Activated B cell treated with CpG ODN at 0.5 μM for 24 hours (primary cell): ENCODE measurements at regions not wholly inside any gene's neighbourhood (a gene's known extent, or its start where the extent isn't known, plus 50 kb on each side); places are given as distances from the start of the nearest gene placed in this dataset.
A peak's percentile ranks its signal among the peaks of the same experiment; 100 is the strongest.
"Not testable (repeated sequence)": the region's sequence is repeated elsewhere in the genome, so short reads cannot be mapped to it uniquely, and the experiment has no call there.

ENCODE experiments used
- ATAC-seq: fragments of 200-7000 bp; cut with Tn5 transposase; one replicate; pipeline ENCODE4 v1.10.0; 2021; ENCODE audit warnings: low read depth, mild to moderate bottlenecking, moderate library complexity
- CTCF ChIA-PET: fragments of 350-600 bp; sonication (Branson Sonifier 250); formaldehyde crosslinking; loops from one replicate; lab custom pipeline; 2021; ENCODE audit warnings: antibody characterized with exemption; lab: Charles Lee
- POLR2A ChIA-PET: fragments of 350-600 bp; sonication (Branson Sonifier 250); formaldehyde crosslinking; loops from one replicate; lab custom pipeline; 2021; ENCODE audit warnings: antibody characterized with exemption; lab: Charles Lee
- DNase-seq: peaks from one replicate; pipeline ENCODE4 v3.0.0; 2022
- H3K27ac Mint-ChIP-seq: one replicate; pipeline ENCODE4 v1.8.0; 2020; ENCODE audit warnings: mixed read lengths
- H3K27me3 Mint-ChIP-seq: one replicate; pipeline ENCODE4 v1.8.0; 2021; ENCODE audit warnings: mixed read lengths
- H3K36me3 Mint-ChIP-seq: one replicate; pipeline ENCODE4 v1.8.0; 2021; ENCODE audit warnings: low read depth, mixed read lengths
- H3K4me1 Mint-ChIP-seq: one replicate; pipeline ENCODE4 v1.8.0; 2021; ENCODE audit warnings: mixed read lengths
- H3K4me3 Mint-ChIP-seq: one replicate; pipeline ENCODE4 v1.8.0; 2020; ENCODE audit warnings: mild to moderate bottlenecking, mixed read lengths
- H3K9me3 Mint-ChIP-seq: one replicate; pipeline ENCODE4 v1.8.0; 2020; ENCODE audit warnings: mixed read lengths
- CTCF ChIP-seq: fragments of 200-600 bp; IDR thresholded peaks from one replicate; pipeline ENCODE4 v1.8.0; 2022; ENCODE audit warnings: antibody characterized with exemption, mild to moderate bottlenecking
- intact Hi-C: fragments of 100-400 bp; cut with micrococcal nuclease; formaldehyde crosslinking; loops from one replicate; pipeline ENCODE4 v1.15.1; 2024

- ChIA-PET POLR2A (interaction anchor here (0.7 to 2.2 kb wide), 13 partner anchors 21 to 467 kb away, joined by 3 to 15 read pairs (median 4); partner anchors contain the start of genes CLPTM1L and LPCAT1), CTCF (interaction anchor here (1.5 kb wide), 1 partner anchor 11 kb away, joined by 5 read pairs; no protein-coding TSS in a partner anchor)
- no peaks in the 10 kb centered on the region for H3K9me3 Mint-ChIP-seq
- H3K27me3 Mint-ChIP-seq = no peaks in the 10 kb centered on the region
- H3K4me1 Mint-ChIP-seq = peaks cover 21% of the 10 kb centered on the region
- DNase-seq = no peak
- peaks cover 26% of the 10 kb centered on the region for H3K36me3 Mint-ChIP-seq
- peak overlapping the region; percentile 93 for H3K4me3 Mint-ChIP-seq
- intact Hi-C loops = loop anchor here (5.0 kb wide), 1 partner anchor 1362 kb away; the partner anchor contains the start of gene PDCD6
- no peak for TF ChIP-seq CTCF
- ATAC-seq = no peak
- peak overlapping the region; percentile 93 for H3K27ac Mint-ChIP-seq
Measured at GRCh38 chr5:1634337-1634661, 110.5 kb upstream of the LPCAT1 start.

GRCh38 chr5:1633605-1634336 lies 110.0 kb upstream of the LPCAT1 start:
- Mint-ChIP-seq H3K27me3 (no peaks in the 10 kb centered on the region), H3K36me3 (peaks cover 27% of the 10 kb centered on the region), H3K4me3 (peak overlapping the region; percentile 93), H3K27ac (peak overlapping the region; percentile 93), H3K9me3 (no peaks in the 10 kb centered on the region), H3K4me1 (peaks cover 21% of the 10 kb centered on the region)
- peak; percentile 81 for DNase-seq
- CTCF ChIA-PET = no interaction called here
- POLR2A ChIA-PET = interaction anchor here (0.7 to 2.2 kb wide), 13 partner anchors 21 to 466 kb away, joined by 3 to 15 read pairs (median 4); partner anchors contain the start of genes CLPTM1L and LPCAT1
- intact Hi-C loops = loop anchor here (5.0 kb wide), 1 partner anchor 1361 kb away; the partner anchor contains the start of gene PDCD6
- peak; percentile 94 for ATAC-seq
- TF ChIP-seq CTCF = no peak

GRCh38 chr5:1631004-1631403 lies 107.2 kb upstream of the LPCAT1 start:
- DNase-seq, POLR2A ChIA-PET, ATAC-seq, H3K4me3 Mint-ChIP-seq, H3K9me3 Mint-ChIP-seq, H3K27me3 Mint-ChIP-seq, CTCF ChIA-PET, H3K27ac Mint-ChIP-seq: not testable (repeated sequence)
- Mint-ChIP-seq H3K36me3 (peaks cover 38% of the 10 kb centered on the region), H3K4me1 (peaks cover 21% of the 10 kb centered on the region)
- intact Hi-C loops = loop anchor here (5.0 kb wide), 1 partner anchor 1359 kb away; the partner anchor contains the start of gene PDCD6

GRCh38 chr5:1626397-1626796 lies 102.6 kb upstream of the LPCAT1 start:
- H3K4me1 Mint-ChIP-seq, intact Hi-C loops, H3K9me3 Mint-ChIP-seq, DNase-seq, ATAC-seq, H3K27me3 Mint-ChIP-seq, H3K27ac Mint-ChIP-seq, CTCF ChIA-PET, H3K4me3 Mint-ChIP-seq: not testable (repeated sequence)
- POLR2A ChIA-PET = interaction anchor here (0.7 kb wide), 1 partner anchor 103 kb away, joined by 4 read pairs; the partner anchor contains the start of gene LPCAT1
- peaks cover 65% of the 10 kb centered on the region for H3K36me3 Mint-ChIP-seq

- CTCF ChIA-PET = interaction anchor here (0.7 to 0.9 kb wide), 2 partner anchors 26 to 139 kb away, joined by 3 read pairs; no protein-coding TSS in a partner anchor
- peaks cover 82% of the 10 kb centered on the region for H3K36me3 Mint-ChIP-seq
- intact Hi-C loops, H3K9me3 Mint-ChIP-seq, H3K27ac Mint-ChIP-seq, H3K27me3 Mint-ChIP-seq, H3K4me1 Mint-ChIP-seq, DNase-seq, H3K4me3 Mint-ChIP-seq, ATAC-seq: not testable (repeated sequence)
- POLR2A ChIA-PET = interaction anchor here (0.9 kb wide), 1 partner anchor 34 kb away, joined by 3 read pairs; no protein-coding TSS in a partner anchor
Measured at GRCh38 chr5:1619531-1619930, 95.8 kb upstream of the LPCAT1 start.

GRCh38 chr5:1618296-1618865 lies 94.6 kb upstream of the LPCAT1 start:
- DNase-seq, ATAC-seq, H3K27me3 Mint-ChIP-seq, intact Hi-C loops, H3K9me3 Mint-ChIP-seq, H3K4me3 Mint-ChIP-seq, H3K27ac Mint-ChIP-seq, H3K4me1 Mint-ChIP-seq, CTCF ChIA-PET: not testable (repeated sequence)
- peaks cover 77% of the 10 kb centered on the region for H3K36me3 Mint-ChIP-seq
- POLR2A ChIA-PET = interaction anchor here (0.6 kb wide), 1 partner anchor 65 kb away, joined by 3 read pairs; no protein-coding TSS in a partner anchor

GRCh38 chr5:1617236-1617755 lies 93.5 kb upstream of the LPCAT1 start:
- CTCF ChIA-PET, H3K27ac Mint-ChIP-seq, H3K4me1 Mint-ChIP-seq, intact Hi-C loops, H3K27me3 Mint-ChIP-seq, ATAC-seq, H3K9me3 Mint-ChIP-seq, POLR2A ChIA-PET, H3K4me3 Mint-ChIP-seq, DNase-seq: not testable (repeated sequence)
- H3K36me3 Mint-ChIP-seq = peaks cover 75% of the 10 kb centered on the region

GRCh38 chr5:1613515-1613914 lies 89.8 kb upstream of the LPCAT1 start:
- H3K4me3 Mint-ChIP-seq, POLR2A ChIA-PET, H3K27ac Mint-ChIP-seq, intact Hi-C loops, ATAC-seq, H3K4me1 Mint-ChIP-seq, CTCF ChIA-PET, H3K27me3 Mint-ChIP-seq, DNase-seq, H3K9me3 Mint-ChIP-seq: not testable (repeated sequence)
- H3K36me3 Mint-ChIP-seq = peaks cover 56% of the 10 kb centered on the region

- H3K27me3 Mint-ChIP-seq, intact Hi-C loops, H3K9me3 Mint-ChIP-seq, DNase-seq, POLR2A ChIA-PET, H3K4me3 Mint-ChIP-seq, H3K4me1 Mint-ChIP-seq, H3K27ac Mint-ChIP-seq, ATAC-seq, CTCF ChIA-PET: not testable (repeated sequence)
- H3K36me3 Mint-ChIP-seq = peaks cover 28% of the 10 kb centered on the region
Measured at GRCh38 chr5:1610526-1610925, 86.8 kb upstream of the LPCAT1 start.

GRCh38 chr5:1609111-1609510 lies 85.4 kb upstream of the LPCAT1 start:
- H3K27ac Mint-ChIP-seq, H3K4me3 Mint-ChIP-seq, ATAC-seq, DNase-seq, H3K27me3 Mint-ChIP-seq, POLR2A ChIA-PET, CTCF ChIA-PET, H3K9me3 Mint-ChIP-seq, intact Hi-C loops, H3K4me1 Mint-ChIP-seq: not testable (repeated sequence)
- H3K36me3 Mint-ChIP-seq = peaks cover 21% of the 10 kb centered on the region
